HCT116 (cell line): ENCODE measurements at regions not wholly inside any gene's neighbourhood (a gene's known extent, or its start where the extent isn't known, plus 50 kb on each side); places are given as distances from the start of the nearest gene placed in this dataset.

Experiments
- ATAC-seq: fragments of 200-7000 bp; cut with Tn5 transposase; 2 replicates; pipeline ENCODE4 v1.9.1; 2020; ENCODE audit warnings: mild to moderate bottlenecking, moderate library complexity
- BruUV-seq: library from RNA; stranded (reverse); fragments of 400-500 nt; replicated peaks from 2 replicates; lab custom pipeline; 2021; lab: Mats Ljungman, UMichigan
- CTCF ChIA-PET: fragments of 300-600 bp; sonication (Branson Sonifier 250); formaldehyde crosslinking; loops from one replicate; lab custom pipeline; 2021; ENCODE audit warnings: antibody characterized with exemption; lab: Charles Lee
- POLR2A ChIA-PET: fragments of 300-600, 350-600 bp; sonication (Branson Sonifier 250); formaldehyde crosslinking; loops from one replicate; lab custom pipeline; 2021; ENCODE audit warnings: antibody characterized with exemption; lab: Charles Lee
- RAD21 ChIA-PET, 2 experiments: fragments of 300-600 bp; sonication (Branson Sonifier 250); formaldehyde crosslinking; loops; one replicate each; lab custom pipeline; 2023; ENCODE audit warnings: low total read pairs in 2 of 2; ENCODE audit not compliant: uncharacterized antibody in 2 of 2, unreplicated experiment in 2 of 2, low non-redundant PET in 1 of 2; lab: Charles Lee
- DNase-seq: peaks from one replicate; pipeline ENCODE4 v3.0.0-alpha.2; 2010; ENCODE audit warnings: low read depth, low spot score
- H2AFZ ChIP-seq: fragments of 200-600 bp; shearing (Covaris generic), sonication (generic); 2 replicates; pipeline ENCODE4 v1.6.1; 2017; ENCODE audit warnings: low read depth, mixed run types, mixed read lengths, antibody characterized with exemption, low read length; ENCODE audit not compliant: poor library complexity, severe bottlenecking
- H3K27ac ChIP-seq: 2 replicates; pipeline ENCODE4 v1.5.1; 2012; ENCODE audit warnings: low read depth, low read length
- H3K27me3 ChIP-seq: fragments of 200-600 bp; sonication (generic); 2 replicates; pipeline ENCODE4 v1.6.1; 2016; ENCODE audit warnings: mixed run types, low read length, mixed read lengths; ENCODE audit not compliant: insufficient read depth
- H3K36me3 ChIP-seq, 2 experiments: fragments of 200-500 bp in 1 of 2; fragments of 200-600 bp in 1 of 2; sonication (Bioruptor generic) in 1 of 2; sonication (generic) in 1 of 2; 2 replicates each; pipeline versions ENCODE4 v1.5.1 to v1.6.1; 2014 to 2016; ENCODE audit warnings: low read length in 2 of 2, inconsistent platforms in 1 of 2, mixed read lengths in 1 of 2, mixed run types in 1 of 2; ENCODE audit not compliant: insufficient read depth in 2 of 2, control insufficient read depth in 1 of 2
- H3K4me1 ChIP-seq, 2 experiments: fragments of 200-600 bp in 1 of 2; sonication (generic) in 1 of 2; 2 replicates each; pipeline versions ENCODE4 v1.5.1 to v1.6.1; 2012 to 2017; ENCODE audit warnings: low read length in 2 of 2, inconsistent platforms in 1 of 2, mild to moderate bottlenecking in 1 of 2, mixed read lengths in 1 of 2, mixed run types in 1 of 2, moderate library complexity in 1 of 2; ENCODE audit not compliant: insufficient read depth in 2 of 2, control insufficient read depth in 1 of 2
- H3K4me2 ChIP-seq: fragments of 200-600 bp; sonication (generic); 2 replicates; pipeline ENCODE4 v1.6.1; 2017; ENCODE audit warnings: mixed run types, low read length, mixed read lengths
- H3K4me3 ChIP-seq, 2 experiments: fragments of 200-600 bp in 1 of 2; sonication (generic) in 1 of 2; replicated peaks in 1 of 2; 2 replicates each; pipeline ENCODE4 v1.5.1; 2011 to 2016; ENCODE audit warnings: low read length in 2 of 2, control low read depth in 1 of 2, low read depth in 1 of 2, mild to moderate bottlenecking in 1 of 2, mixed read lengths in 1 of 2, mixed run types in 1 of 2
- H3K79me2 ChIP-seq: fragments of 200-600 bp; sonication (generic); 2 replicates; pipeline ENCODE4 v1.6.1; 2017; ENCODE audit warnings: mild to moderate bottlenecking, mixed run types, low read length, moderate library complexity, mixed read lengths; ENCODE audit not compliant: insufficient read depth
- H3K9ac ChIP-seq: fragments of 200-600 bp; sonication (generic); 2 replicates; pipeline ENCODE4 v1.6.1; 2016; ENCODE audit warnings: low read length, mixed read lengths
- H3K9me2 ChIP-seq: fragments of 200-600 bp; sonication (generic), shearing (Covaris generic); 2 replicates; pipeline ENCODE4 v1.6.1; 2017; ENCODE audit warnings: mixed run types, mild to moderate bottlenecking, moderate library complexity; ENCODE audit not compliant: insufficient read depth
- H3K9me3 ChIP-seq, 2 experiments: fragments of 200-500 bp in 1 of 2; fragments of 200-600 bp in 1 of 2; sonication (Bioruptor generic) in 1 of 2; sonication (generic) in 1 of 2; 2 replicates each; pipeline ENCODE4 v1.6.1; 2014 to 2017; ENCODE audit warnings: low read length in 2 of 2, mixed read lengths in 2 of 2, inconsistent platforms in 1 of 2, low read depth in 1 of 2, mild to moderate bottlenecking in 1 of 2, mixed run types in 1 of 2, moderate library complexity in 1 of 2; ENCODE audit not compliant: control insufficient read depth in 1 of 2, insufficient read depth in 1 of 2
- H4K20me1 ChIP-seq: fragments of 200-600 bp; sonication (generic), shearing (Covaris generic); 2 replicates; pipeline ENCODE4 v1.6.1; 2017; ENCODE audit warnings: mixed run types, mild to moderate bottlenecking, moderate library complexity; ENCODE audit not compliant: insufficient read depth
- CBX3 ChIP-seq: IDR thresholded peaks from 2 replicates; pipeline ENCODE4 v1.6.1; 2012; ENCODE audit warnings: low read depth
- CEBPB ChIP-seq: IDR thresholded peaks from 2 replicates; pipeline ENCODE4 v1.6.1; 2012; ENCODE audit warnings: low read depth
- ELF1 ChIP-seq: IDR thresholded peaks from 2 replicates; pipeline ENCODE4 v1.6.1; 2012; ENCODE audit warnings: low read depth, borderline replicate concordance
- EZH2phosphoT487 ChIP-seq: fragments of 200-600 bp; IDR thresholded peaks from 2 replicates; pipeline ENCODE4 v1.6.1; 2018; ENCODE audit warnings: antibody characterized with exemption, borderline replicate concordance
- FOSL1 ChIP-seq: IDR thresholded peaks from 2 replicates; pipeline ENCODE4 v1.6.1; 2012; ENCODE audit warnings: low read depth
- JUND ChIP-seq: IDR thresholded peaks from 2 replicates; pipeline ENCODE4 v1.6.1; 2012
- POLR2A ChIP-seq: IDR thresholded peaks from 2 replicates; pipeline ENCODE4 v1.7.0; 2011; ENCODE audit warnings: borderline replicate concordance; ENCODE audit not compliant: insufficient read depth, insufficient read length; ENCODE audit errors: extremely low read depth
- POLR2AphosphoS5 ChIP-seq: IDR thresholded peaks from 2 replicates; pipeline ENCODE4 v1.6.1; 2011; ENCODE audit warnings: mild to moderate bottlenecking, low read depth, low read length, moderate library complexity
- RAD21 ChIP-seq: IDR thresholded peaks from 2 replicates; pipeline ENCODE4 v1.6.1; 2012; ENCODE audit warnings: low read depth, mild to moderate bottlenecking
- SRF ChIP-seq: IDR thresholded peaks from 2 replicates; pipeline ENCODE4 v1.6.1; 2012; ENCODE audit warnings: low read depth
- TCF7L2 ChIP-seq: IDR thresholded peaks from 2 replicates; pipeline ENCODE4 v1.7.0; 2011; ENCODE audit warnings: borderline replicate concordance, inconsistent platforms; ENCODE audit not compliant: insufficient read depth, insufficient read length; ENCODE audit errors: extremely low read depth
- YY1 ChIP-seq: IDR thresholded peaks from 2 replicates; pipeline ENCODE4 v1.6.1; 2011; ENCODE audit warnings: low read length, low read depth, moderate library complexity, mild to moderate bottlenecking; ENCODE audit not compliant: insufficient replicate concordance; ENCODE audit errors: extremely low read depth
- ZFX ChIP-seq: fragments of 450-650 bp; IDR thresholded peaks from 2 replicates; pipeline ENCODE4 v1.6.1; 2017
- ZNF274 ChIP-seq: fragments of 200-500 bp; sonication (Bioruptor generic); IDR thresholded peaks from 2 replicates; pipeline ENCODE4 v1.6.1; 2014; ENCODE audit warnings: mild to moderate bottlenecking, low read depth, low read length, inconsistent platforms
- intact Hi-C: fragments of 100-400 bp; cut with micrococcal nuclease; formaldehyde crosslinking; loops from 2 replicates; pipeline ENCODE4 v1.10.0; 2022
- TF ChIP-seq, protein P1 (sequence below), 3 experiments: fragments of 200-600 bp in 1 of 3; sonication (generic) in 1 of 3; IDR thresholded peaks in 2 of 3; conservative IDR thresholded peaks in 1 of 3; 2 replicates each; pipeline ENCODE4 v1.5.1; 2012 to 2017; ENCODE audit warnings: low read depth in 2 of 3, low read length in 2 of 3, antibody characterized with exemption in 1 of 3, borderline replicate concordance in 1 of 3, control low read depth in 1 of 3, mild to moderate bottlenecking in 1 of 3, mixed read lengths in 1 of 3, mixed run types in 1 of 3, moderate library complexity in 1 of 3; ENCODE audit not compliant: insufficient read depth in 1 of 3
- TF ChIP-seq, protein P2 (sequence below): IDR thresholded peaks from 2 replicates; pipeline ENCODE4 v1.6.1; 2012; ENCODE audit warnings: low read depth

DNA sequence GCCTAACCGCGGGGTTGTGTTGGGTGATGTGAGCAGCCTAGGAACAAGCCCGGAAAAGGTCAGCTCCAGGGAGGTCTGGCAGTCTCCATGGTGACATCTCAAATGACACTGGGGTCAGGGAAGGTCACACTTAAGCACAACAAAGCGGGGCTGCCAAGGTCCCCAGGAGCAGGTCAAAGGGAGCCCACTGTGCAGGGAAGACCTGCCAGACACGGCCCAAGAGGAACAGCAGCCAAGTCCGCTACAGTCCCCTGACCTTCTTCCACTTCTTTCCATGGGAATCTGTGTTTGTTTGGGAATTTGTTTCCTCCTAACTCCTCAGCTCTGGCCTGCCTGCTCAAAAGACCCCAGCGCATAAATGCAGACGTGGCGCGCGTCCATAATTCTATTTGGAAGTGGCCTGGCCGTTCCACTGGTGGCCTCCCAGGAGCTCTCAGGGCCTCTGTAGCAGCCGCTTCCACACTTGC lies 232.1 kb upstream of the COPS8 start:
- DNase-seq (no peak), ATAC-seq (no peak)
- H3K27me3 ChIP-seq = peaks cover 26% of the 10 kb centered on the region; the same call in 1 of the 2 replicates
- no peak overlapping the region for H3K9ac ChIP-seq
- no peak overlapping the region for H3K27ac ChIP-seq
- intact Hi-C loops = no loop called here
- H3K4me3 ChIP-seq = no peak overlapping the region
- H2AFZ ChIP-seq = no peak overlapping the region
- no TSS peak for BruUV-seq
- no peaks in the 10 kb centered on the region for H3K4me1 ChIP-seq
- no peaks in the 10 kb centered on the region for H4K20me1 ChIP-seq
- ChIA-PET CTCF (no interaction called here), RAD21 (no interaction called here), POLR2A (no interaction called here)
- no peaks in the 10 kb centered on the region for H3K9me3 ChIP-seq
- no peak overlapping the region for H3K4me2 ChIP-seq
- H3K79me2 ChIP-seq = no peaks in the 10 kb centered on the region
- H3K9me2 ChIP-seq = no peaks in the 10 kb centered on the region
- TF ChIP-seq JUND = no peak
- TF ChIP-seq, protein P1, sequence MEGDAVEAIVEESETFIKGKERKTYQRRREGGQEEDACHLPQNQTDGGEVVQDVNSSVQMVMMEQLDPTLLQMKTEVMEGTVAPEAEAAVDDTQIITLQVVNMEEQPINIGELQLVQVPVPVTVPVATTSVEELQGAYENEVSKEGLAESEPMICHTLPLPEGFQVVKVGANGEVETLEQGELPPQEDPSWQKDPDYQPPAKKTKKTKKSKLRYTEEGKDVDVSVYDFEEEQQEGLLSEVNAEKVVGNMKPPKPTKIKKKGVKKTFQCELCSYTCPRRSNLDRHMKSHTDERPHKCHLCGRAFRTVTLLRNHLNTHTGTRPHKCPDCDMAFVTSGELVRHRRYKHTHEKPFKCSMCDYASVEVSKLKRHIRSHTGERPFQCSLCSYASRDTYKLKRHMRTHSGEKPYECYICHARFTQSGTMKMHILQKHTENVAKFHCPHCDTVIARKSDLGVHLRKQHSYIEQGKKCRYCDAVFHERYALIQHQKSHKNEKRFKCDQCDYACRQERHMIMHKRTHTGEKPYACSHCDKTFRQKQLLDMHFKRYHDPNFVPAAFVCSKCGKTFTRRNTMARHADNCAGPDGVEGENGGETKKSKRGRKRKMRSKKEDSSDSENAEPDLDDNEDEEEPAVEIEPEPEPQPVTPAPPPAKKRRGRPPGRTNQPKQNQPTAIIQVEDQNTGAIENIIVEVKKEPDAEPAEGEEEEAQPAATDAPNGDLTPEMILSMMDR (IDR thresholded peaks at IDR 0.05 in 2 of 3, conservative IDR thresholded peaks at IDR 0.05 in 1 of 3; ENCODE audit: borderline replicate concordance in 1 of 3, insufficient read depth in 1 of 3, low read depth in 2 of 3, low read length in 2 of 3) = no peak
- TF ChIP-seq CEBPB = no peak
- no peak for TF ChIP-seq EZH2phosphoT487
- TF ChIP-seq SRF = no peak
- TF ChIP-seq, protein P2, sequence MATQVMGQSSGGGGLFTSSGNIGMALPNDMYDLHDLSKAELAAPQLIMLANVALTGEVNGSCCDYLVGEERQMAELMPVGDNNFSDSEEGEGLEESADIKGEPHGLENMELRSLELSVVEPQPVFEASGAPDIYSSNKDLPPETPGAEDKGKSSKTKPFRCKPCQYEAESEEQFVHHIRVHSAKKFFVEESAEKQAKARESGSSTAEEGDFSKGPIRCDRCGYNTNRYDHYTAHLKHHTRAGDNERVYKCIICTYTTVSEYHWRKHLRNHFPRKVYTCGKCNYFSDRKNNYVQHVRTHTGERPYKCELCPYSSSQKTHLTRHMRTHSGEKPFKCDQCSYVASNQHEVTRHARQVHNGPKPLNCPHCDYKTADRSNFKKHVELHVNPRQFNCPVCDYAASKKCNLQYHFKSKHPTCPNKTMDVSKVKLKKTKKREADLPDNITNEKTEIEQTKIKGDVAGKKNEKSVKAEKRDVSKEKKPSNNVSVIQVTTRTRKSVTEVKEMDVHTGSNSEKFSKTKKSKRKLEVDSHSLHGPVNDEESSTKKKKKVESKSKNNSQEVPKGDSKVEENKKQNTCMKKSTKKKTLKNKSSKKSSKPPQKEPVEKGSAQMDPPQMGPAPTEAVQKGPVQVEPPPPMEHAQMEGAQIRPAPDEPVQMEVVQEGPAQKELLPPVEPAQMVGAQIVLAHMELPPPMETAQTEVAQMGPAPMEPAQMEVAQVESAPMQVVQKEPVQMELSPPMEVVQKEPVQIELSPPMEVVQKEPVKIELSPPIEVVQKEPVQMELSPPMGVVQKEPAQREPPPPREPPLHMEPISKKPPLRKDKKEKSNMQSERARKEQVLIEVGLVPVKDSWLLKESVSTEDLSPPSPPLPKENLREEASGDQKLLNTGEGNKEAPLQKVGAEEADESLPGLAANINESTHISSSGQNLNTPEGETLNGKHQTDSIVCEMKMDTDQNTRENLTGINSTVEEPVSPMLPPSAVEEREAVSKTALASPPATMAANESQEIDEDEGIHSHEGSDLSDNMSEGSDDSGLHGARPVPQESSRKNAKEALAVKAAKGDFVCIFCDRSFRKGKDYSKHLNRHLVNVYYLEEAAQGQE = no peak
- TF ChIP-seq FOSL1 = no peak
- no peak for TF ChIP-seq YY1
- TF ChIP-seq ZFX = no peak
- no peak for TF ChIP-seq ELF1
- no peak for TF ChIP-seq ZNF274
- no peak for TF ChIP-seq TCF7L2
- no peak for TF ChIP-seq CBX3
- TF ChIP-seq POLR2A = no peak
- TF ChIP-seq POLR2AphosphoS5 = no peak
- TF ChIP-seq RAD21 = no peak
- no peaks in the 10 kb centered on the region for H3K36me3 ChIP-seq
